Suprapubic skin (tissue), 4 donors: ENCODE measurements at regions not wholly inside any gene's neighbourhood (a gene's known extent, or its start where the extent isn't known, plus 50 kb on each side); places are given as distances from the start of the nearest gene placed in this dataset.

Experiments
- EP300 ChIP-seq: sonication (generic); formaldehyde crosslinking; IDR thresholded peaks from one replicate; pipeline ENCODE4 v1.6.1; 2017; ENCODE audit warnings: antibody characterized with exemption
- POLR2A ChIP-seq, 2 donors: fragments of 450-650 bp; IDR thresholded peaks; one replicate each; pipeline ENCODE4 v1.6.1; 2017; ENCODE audit warnings: antibody characterized with exemption in 2 of 2, mild to moderate bottlenecking in 2 of 2, moderate library complexity in 2 of 2
- POLR2AphosphoS5 ChIP-seq, 3 donors: sonication (generic); formaldehyde crosslinking; IDR thresholded peaks; one replicate each; pipeline ENCODE4 v1.6.1; 2017; ENCODE audit warnings: antibody characterized with exemption in 3 of 3
- TF ChIP-seq, protein P1 (sequence below), 2 donors: fragments of 200-600 bp in 1 of 2; fragments of 450-650 bp in 1 of 2; sonication (generic) in 1 of 2; IDR thresholded peaks; one replicate each; pipeline ENCODE4 v1.5.1; 2016 to 2019; ENCODE audit warnings: antibody characterized with exemption in 2 of 2, mild to moderate bottlenecking in 1 of 2, moderate library complexity in 1 of 2

DNA sequence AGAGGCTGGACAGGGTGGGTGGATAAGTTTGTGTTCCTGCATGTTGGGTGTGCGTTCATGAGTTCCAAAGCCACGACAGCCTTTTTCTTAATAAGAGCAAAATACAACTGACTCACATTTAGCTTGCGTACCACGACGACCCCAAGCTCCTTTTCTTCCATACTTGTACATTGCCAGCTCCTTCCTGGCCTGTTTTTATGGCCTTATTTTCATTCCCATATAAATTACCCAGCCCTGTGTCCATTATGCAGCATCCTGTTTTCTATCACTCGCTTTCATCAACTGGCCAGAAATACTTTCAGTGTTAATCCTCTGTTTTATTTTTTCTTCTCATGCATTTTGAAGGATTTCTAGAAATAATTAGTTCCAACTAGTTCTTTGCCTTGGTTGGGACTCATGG, 499.1 kb downstream of the FOXO1 start:
- TF ChIP-seq, protein P1, sequence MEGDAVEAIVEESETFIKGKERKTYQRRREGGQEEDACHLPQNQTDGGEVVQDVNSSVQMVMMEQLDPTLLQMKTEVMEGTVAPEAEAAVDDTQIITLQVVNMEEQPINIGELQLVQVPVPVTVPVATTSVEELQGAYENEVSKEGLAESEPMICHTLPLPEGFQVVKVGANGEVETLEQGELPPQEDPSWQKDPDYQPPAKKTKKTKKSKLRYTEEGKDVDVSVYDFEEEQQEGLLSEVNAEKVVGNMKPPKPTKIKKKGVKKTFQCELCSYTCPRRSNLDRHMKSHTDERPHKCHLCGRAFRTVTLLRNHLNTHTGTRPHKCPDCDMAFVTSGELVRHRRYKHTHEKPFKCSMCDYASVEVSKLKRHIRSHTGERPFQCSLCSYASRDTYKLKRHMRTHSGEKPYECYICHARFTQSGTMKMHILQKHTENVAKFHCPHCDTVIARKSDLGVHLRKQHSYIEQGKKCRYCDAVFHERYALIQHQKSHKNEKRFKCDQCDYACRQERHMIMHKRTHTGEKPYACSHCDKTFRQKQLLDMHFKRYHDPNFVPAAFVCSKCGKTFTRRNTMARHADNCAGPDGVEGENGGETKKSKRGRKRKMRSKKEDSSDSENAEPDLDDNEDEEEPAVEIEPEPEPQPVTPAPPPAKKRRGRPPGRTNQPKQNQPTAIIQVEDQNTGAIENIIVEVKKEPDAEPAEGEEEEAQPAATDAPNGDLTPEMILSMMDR (IDR thresholded peaks at IDR 0.05): no peak
- TF ChIP-seq EP300 (no peak), POLR2AphosphoS5 (IDR thresholded peaks at IDR 0.05) (no peak), POLR2A (IDR thresholded peaks at IDR 0.05) (no peak)
